Suprapubic skin (tissue), 4 donors: ENCODE measurements at regions not wholly inside any gene's neighbourhood (a gene's known extent, or its start where the extent isn't known, plus 50 kb on each side); places are given as distances from the start of the nearest gene placed in this dataset.

ENCODE experiments used
- DNase-seq, 2 donors: peaks; one replicate each; pipeline ENCODE4 v3.0.0-alpha.2; 2019; ENCODE audit warnings: low spot score in 2 of 2
- H3K27ac ChIP-seq: fragments of 200-600 bp; sonication (generic); one replicate; pipeline ENCODE4 v1.5.1; 2019
- H3K27me3 ChIP-seq: fragments of 200-600 bp; sonication (generic); one replicate; pipeline ENCODE4 v1.5.1; 2019
- H3K36me3 ChIP-seq: fragments of 200-600 bp; sonication (generic); one replicate; pipeline ENCODE4 v1.5.1; 2019
- H3K4me1 ChIP-seq: fragments of 200-600 bp; sonication (generic); one replicate; pipeline ENCODE4 v1.5.1; 2019
- H3K4me3 ChIP-seq: fragments of 200-600 bp; sonication (generic); one replicate; pipeline ENCODE4 v1.5.1; 2019; ENCODE audit warnings: mild to moderate bottlenecking
- H3K9me3 ChIP-seq: fragments of 200-600 bp; sonication (generic); one replicate; pipeline ENCODE4 v1.5.1; 2019
- EP300 ChIP-seq: sonication (generic); formaldehyde crosslinking; IDR thresholded peaks from one replicate; pipeline ENCODE4 v1.6.1; 2017; ENCODE audit warnings: antibody characterized with exemption
- POLR2A ChIP-seq, 2 donors: fragments of 450-650 bp; IDR thresholded peaks; one replicate each; pipeline ENCODE4 v1.6.1; 2017; ENCODE audit warnings: antibody characterized with exemption in 2 of 2, mild to moderate bottlenecking in 2 of 2, moderate library complexity in 2 of 2
- POLR2AphosphoS5 ChIP-seq, 3 donors: sonication (generic); formaldehyde crosslinking; IDR thresholded peaks; one replicate each; pipeline ENCODE4 v1.6.1; 2017; ENCODE audit warnings: antibody characterized with exemption in 3 of 3
- WGBS: methylation state at CpG from one replicate; pipeline ENCODE4 v1.1.5; 2018; 5-methylcytosine and 5-hydroxymethylcytosine counted together
- TF ChIP-seq, protein P1 (sequence below), 2 donors: fragments of 200-600 bp in 1 of 2; fragments of 450-650 bp in 1 of 2; sonication (generic) in 1 of 2; IDR thresholded peaks; one replicate each; pipeline ENCODE4 v1.5.1; 2016 to 2019; ENCODE audit warnings: antibody characterized with exemption in 2 of 2, mild to moderate bottlenecking in 1 of 2, moderate library complexity in 1 of 2

DNA sequence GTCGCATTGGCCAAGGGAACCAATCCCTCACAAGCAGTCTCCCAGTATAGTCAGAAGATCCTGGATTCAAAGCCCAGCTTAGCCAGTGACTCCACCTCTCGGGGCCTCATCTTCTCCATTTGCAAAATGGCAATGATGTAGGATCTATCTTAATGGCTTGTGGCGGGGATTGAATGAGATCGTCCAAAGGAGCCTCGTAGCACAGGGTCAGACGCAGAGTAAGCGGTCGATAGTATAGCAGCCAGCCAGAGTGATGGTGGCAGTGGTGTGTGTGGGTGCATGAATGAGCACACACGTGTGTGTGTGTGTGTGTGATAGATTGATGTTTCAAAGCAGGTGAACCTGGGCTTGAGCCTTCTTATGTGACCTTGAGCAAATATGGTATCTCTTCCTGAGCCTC lies 79.8 kb upstream of the WNT4 start:
- Histone ChIP-seq H3K4me3 (no peak overlapping the region), H3K4me1 (no peaks in the 10 kb centered on the region), H3K9me3 (no peaks in the 10 kb centered on the region), H3K36me3 (no peaks in the 10 kb centered on the region), H3K27me3 (peaks cover 18% of the 10 kb centered on the region), H3K27ac (no peak overlapping the region)
- TF ChIP-seq POLR2AphosphoS5 (IDR thresholded peaks at IDR 0.05) = no peak
- no peak for TF ChIP-seq POLR2A (IDR thresholded peaks at IDR 0.05)
- TF ChIP-seq, protein P1, sequence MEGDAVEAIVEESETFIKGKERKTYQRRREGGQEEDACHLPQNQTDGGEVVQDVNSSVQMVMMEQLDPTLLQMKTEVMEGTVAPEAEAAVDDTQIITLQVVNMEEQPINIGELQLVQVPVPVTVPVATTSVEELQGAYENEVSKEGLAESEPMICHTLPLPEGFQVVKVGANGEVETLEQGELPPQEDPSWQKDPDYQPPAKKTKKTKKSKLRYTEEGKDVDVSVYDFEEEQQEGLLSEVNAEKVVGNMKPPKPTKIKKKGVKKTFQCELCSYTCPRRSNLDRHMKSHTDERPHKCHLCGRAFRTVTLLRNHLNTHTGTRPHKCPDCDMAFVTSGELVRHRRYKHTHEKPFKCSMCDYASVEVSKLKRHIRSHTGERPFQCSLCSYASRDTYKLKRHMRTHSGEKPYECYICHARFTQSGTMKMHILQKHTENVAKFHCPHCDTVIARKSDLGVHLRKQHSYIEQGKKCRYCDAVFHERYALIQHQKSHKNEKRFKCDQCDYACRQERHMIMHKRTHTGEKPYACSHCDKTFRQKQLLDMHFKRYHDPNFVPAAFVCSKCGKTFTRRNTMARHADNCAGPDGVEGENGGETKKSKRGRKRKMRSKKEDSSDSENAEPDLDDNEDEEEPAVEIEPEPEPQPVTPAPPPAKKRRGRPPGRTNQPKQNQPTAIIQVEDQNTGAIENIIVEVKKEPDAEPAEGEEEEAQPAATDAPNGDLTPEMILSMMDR (IDR thresholded peaks at IDR 0.05) = no peak
- no peak for TF ChIP-seq EP300
- no peak for DNase-seq
- 83% methylated on average over 8 of the region's 9 CpGs for WGBS

DNA sequence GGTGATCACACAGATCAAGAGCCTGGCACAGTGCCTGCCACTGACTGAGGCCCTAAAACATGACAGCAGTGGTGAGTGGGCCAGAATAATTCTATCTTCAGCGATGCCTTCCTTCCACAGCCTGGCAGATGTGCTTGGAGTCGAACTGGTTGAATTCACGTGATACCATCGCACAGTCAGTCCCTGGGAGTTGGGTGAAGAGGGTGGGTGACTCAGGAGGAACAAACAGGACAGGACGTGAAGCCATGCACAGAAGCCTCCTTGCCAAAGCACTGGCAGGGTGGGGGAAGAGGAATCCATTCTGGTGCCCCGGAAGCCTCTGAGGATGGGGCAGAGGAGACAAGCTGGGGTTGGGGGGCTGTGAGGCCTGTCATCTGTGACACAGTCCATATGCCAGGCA lies 80.3 kb upstream of the WNT4 start:
- no peak for DNase-seq
- Histone ChIP-seq H3K9me3 (no peaks in the 10 kb centered on the region), H3K27me3 (peaks cover 18% of the 10 kb centered on the region), H3K27ac (no peak overlapping the region), H3K36me3 (no peaks in the 10 kb centered on the region), H3K4me1 (no peaks in the 10 kb centered on the region), H3K4me3 (no peak overlapping the region)
- TF ChIP-seq, protein P1 (IDR thresholded peaks at IDR 0.05) = no peak
- TF ChIP-seq POLR2AphosphoS5 (IDR thresholded peaks at IDR 0.05) (no peak), EP300 (no peak), POLR2A (IDR thresholded peaks at IDR 0.05) (no peak)
- 80% methylated on average over 6 of the region's 6 CpGs for WGBS

DNA sequence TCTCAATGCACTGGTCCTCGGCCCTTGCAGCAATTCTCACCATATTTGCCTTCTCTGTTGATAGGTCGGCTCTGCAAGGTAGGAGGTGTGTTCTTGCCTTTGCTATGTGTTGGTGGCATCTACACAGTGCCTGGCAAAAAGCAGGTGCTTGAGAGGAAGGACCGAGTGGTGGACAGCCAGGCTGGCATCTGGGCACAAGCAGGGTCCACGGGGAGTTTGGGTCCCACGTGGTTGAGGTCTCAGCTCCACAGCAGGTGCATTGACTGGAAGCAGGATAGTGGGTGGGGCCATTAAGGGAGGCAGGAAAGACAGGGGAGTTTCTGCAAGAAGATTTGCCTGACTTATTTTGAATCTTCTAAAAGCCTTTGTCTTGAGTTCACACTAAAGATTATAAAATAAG lies 81.2 kb upstream of the WNT4 start:
- Histone ChIP-seq H3K4me1 (no peaks in the 10 kb centered on the region), H3K27ac (no peak overlapping the region), H3K9me3 (no peaks in the 10 kb centered on the region), H3K27me3 (peaks cover 18% of the 10 kb centered on the region), H3K36me3 (no peaks in the 10 kb centered on the region), H3K4me3 (no peak overlapping the region)
- TF ChIP-seq POLR2AphosphoS5 (IDR thresholded peaks at IDR 0.05) = no peak
- TF ChIP-seq, protein P1 (IDR thresholded peaks at IDR 0.05) = no peak
- TF ChIP-seq POLR2A (IDR thresholded peaks at IDR 0.05) = no peak
- no peak for TF ChIP-seq EP300
- 63% methylated on average over 5 of the region's 5 CpGs for WGBS
- peak in 1 of 2 donors; percentile 21 for DNase-seq

DNA sequence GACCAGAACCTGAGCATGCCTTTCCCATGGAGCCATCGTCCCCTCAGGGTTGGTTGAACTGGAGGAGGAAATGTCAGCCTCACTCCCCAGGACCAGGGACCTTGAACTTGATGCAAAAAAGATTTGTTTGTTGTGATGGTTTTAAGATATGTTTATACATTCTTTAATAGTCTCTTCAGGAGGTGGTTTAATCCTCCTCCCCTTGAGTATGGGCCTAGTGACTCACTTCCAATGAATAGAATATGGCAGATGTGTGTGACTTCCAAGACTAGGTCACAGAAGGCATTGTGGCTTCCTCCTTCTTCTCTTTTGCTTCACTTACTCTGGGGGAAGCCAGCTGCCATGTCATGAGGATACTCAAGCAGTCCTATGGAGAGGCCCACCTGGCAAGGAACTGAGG lies 81.7 kb upstream of the WNT4 start:
- H3K4me1 ChIP-seq = no peaks in the 10 kb centered on the region
- TF ChIP-seq EP300 (no peak), POLR2A (IDR thresholded peaks at IDR 0.05) (no peak), POLR2AphosphoS5 (IDR thresholded peaks at IDR 0.05) (no peak)
- TF ChIP-seq, protein P1 (IDR thresholded peaks at IDR 0.05) = no peak
- H3K4me3 ChIP-seq = no peak overlapping the region
- no peaks in the 10 kb centered on the region for H3K36me3 ChIP-seq
- H3K27me3 ChIP-seq = peaks cover 18% of the 10 kb centered on the region
- H3K9me3 ChIP-seq = no peaks in the 10 kb centered on the region
- peak in 1 of 2 donors; percentile 21 for DNase-seq
- no peak overlapping the region for H3K27ac ChIP-seq
- 76% methylated on average over 1 of the region's 1 CpG for WGBS

DNA sequence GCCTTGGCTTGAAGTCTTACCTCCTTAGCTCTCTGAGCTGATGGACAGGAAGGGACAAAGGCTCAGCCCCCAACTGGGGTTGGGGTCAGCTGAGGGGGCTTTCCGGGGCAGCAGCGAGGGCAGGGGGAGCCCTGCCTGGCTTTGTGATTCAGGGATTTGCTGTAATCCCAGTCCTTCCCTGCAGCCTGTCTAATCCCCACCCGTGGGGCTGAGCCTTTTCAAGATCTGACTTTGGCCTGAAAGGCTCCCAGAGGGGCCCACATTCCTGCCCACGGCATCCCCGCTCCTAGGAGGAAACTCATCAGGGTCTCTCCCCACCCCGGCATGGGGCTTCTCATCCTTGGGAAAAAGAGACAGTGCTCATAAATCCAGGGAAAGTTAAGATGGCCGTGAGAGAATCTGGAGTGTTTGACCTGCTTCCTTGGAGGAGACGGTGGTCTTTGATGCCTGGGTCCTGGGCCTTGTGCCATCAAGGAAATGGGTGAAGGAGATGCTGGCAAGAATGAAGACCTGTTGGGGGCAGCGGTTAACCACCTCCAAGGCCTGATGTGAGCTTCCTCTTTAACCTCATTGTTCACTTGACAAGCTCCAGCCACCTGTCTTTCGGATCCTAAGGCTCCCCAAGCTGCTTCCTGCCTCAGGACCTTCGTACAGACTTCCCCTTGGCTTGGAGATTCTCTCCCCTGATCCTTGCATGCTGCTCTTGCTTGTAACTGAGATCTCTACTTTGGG lies 83.1 kb upstream of the WNT4 start:
- Histone ChIP-seq H3K27me3 (peaks cover 23% of the 10 kb centered on the region), H3K4me3 (no peak overlapping the region), H3K36me3 (no peaks in the 10 kb centered on the region), H3K27ac (no peak overlapping the region), H3K4me1 (no peaks in the 10 kb centered on the region), H3K9me3 (no peaks in the 10 kb centered on the region)
- no peak for DNase-seq
- TF ChIP-seq POLR2AphosphoS5 (IDR thresholded peaks at IDR 0.05) (no peak), POLR2A (IDR thresholded peaks at IDR 0.05) (no peak)
- TF ChIP-seq, protein P1 (IDR thresholded peaks at IDR 0.05) = no peak
- 81% methylated on average over 11 of the region's 11 CpGs for WGBS
